ENCODE measurements at regions not wholly inside any gene's neighbourhood (a gene's known extent, or its start where the extent isn't known, plus 50 kb on each side); places are given as distances from the start of the nearest gene placed in this dataset.

GRCh38 chr12:90193500-90193899, 484.9 kb upstream of the ATP2B1 start:
- no peak for DNase-seq

GRCh38 chr12:90188857-90189256, 480.2 kb upstream of the ATP2B1 start:
- no peak for DNase-seq

GRCh38 chr12:90183201-90183600, 474.6 kb upstream of the ATP2B1 start:
- DNase-seq: no peak

GRCh38 chr12:90181216-90181615, 472.6 kb upstream of the ATP2B1 start:
- no peak for DNase-seq

- DNase-seq: no peak
These were observed 466.3 kb upstream of the ATP2B1 start for GRCh38 chr12:90174956-90175355.

GRCh38 chr12:90174198-90174510, 465.5 kb upstream of the ATP2B1 start:
- DNase-seq: no peak

GRCh38 chr12:90173499-90174197, 465.0 kb upstream of the ATP2B1 start:
- no peak for DNase-seq

GRCh38 chr12:90172524-90172923, 463.9 kb upstream of the ATP2B1 start:
- no peak for DNase-seq

- DNase-seq: no peak
These were observed 462.1 kb upstream of the ATP2B1 start for GRCh38 chr12:90170740-90171139.

- no peak for DNase-seq
These were observed 459.0 kb upstream of the ATP2B1 start for GRCh38 chr12:90167518-90168208.

- no peak for DNase-seq
These were observed 458.0 kb upstream of the ATP2B1 start for GRCh38 chr12:90166671-90167070.

GRCh38 chr12:90166012-90166411, 457.4 kb upstream of the ATP2B1 start:
- no peak for DNase-seq

- no peak for DNase-seq
These were observed 455.3 kb upstream of the ATP2B1 start for GRCh38 chr12:90163975-90164374.

GRCh38 chr12:90153827-90154226, 445.2 kb upstream of the ATP2B1 start:
- DNase-seq: no peak

- DNase-seq: no peak
These were observed 444.4 kb upstream of the ATP2B1 start for GRCh38 chr12:90152897-90153624.

- DNase-seq: no peak
These were observed 442.9 kb upstream of the ATP2B1 start for GRCh38 chr12:90151491-90152015.

- DNase-seq: no peak
These were observed 440.8 kb upstream of the ATP2B1 start for GRCh38 chr12:90149453-90149852.

- no peak for DNase-seq
These were observed 420.9 kb upstream of the ATP2B1 start for GRCh38 chr12:90129366-90130030.

- no peak for DNase-seq
These were observed 419.9 kb upstream of the ATP2B1 start for GRCh38 chr12:90128526-90128925.

- DNase-seq: no peak
These were observed 417.5 kb upstream of the ATP2B1 start for GRCh38 chr12:90126125-90126524.

- no peak for DNase-seq
These were observed 416.3 kb upstream of the ATP2B1 start for GRCh38 chr12:90124914-90125313.

- no peak for DNase-seq
These were observed 415.7 kb upstream of the ATP2B1 start for GRCh38 chr12:90124289-90124688.

- no peak for DNase-seq
These were observed 414.0 kb upstream of the ATP2B1 start for GRCh38 chr12:90122681-90123080.

Measured in activated effector memory CD4-positive, alpha-beta T cell treated with anti-CD3 and anti-CD28 coated beads, Interleukin-2, amount 50 U/mL, for 16 hours (primary cell).